Retinal pigment epithelial cell (primary cell): ENCODE measurements at regions not wholly inside any gene's neighbourhood (a gene's known extent, or its start where the extent isn't known, plus 50 kb on each side); places are given as distances from the start of the nearest gene placed in this dataset.

ENCODE experiments used
- DNase-seq: peaks from one replicate; pipeline ENCODE4 v3.0.0-alpha.2; 2010; ENCODE audit warnings: low read depth
- H3K4me3 ChIP-seq: 2 replicates; pipeline ENCODE4 v1.5.1; 2011; ENCODE audit warnings: mild to moderate bottlenecking, low read length, control low read depth, moderate library complexity
- TF ChIP-seq, protein P1 (sequence below): conservative IDR thresholded peaks from 2 replicates; pipeline ENCODE4 v1.5.1; 2011; ENCODE audit warnings: low read depth, low read length, control low read depth, inconsistent platforms

DNA sequence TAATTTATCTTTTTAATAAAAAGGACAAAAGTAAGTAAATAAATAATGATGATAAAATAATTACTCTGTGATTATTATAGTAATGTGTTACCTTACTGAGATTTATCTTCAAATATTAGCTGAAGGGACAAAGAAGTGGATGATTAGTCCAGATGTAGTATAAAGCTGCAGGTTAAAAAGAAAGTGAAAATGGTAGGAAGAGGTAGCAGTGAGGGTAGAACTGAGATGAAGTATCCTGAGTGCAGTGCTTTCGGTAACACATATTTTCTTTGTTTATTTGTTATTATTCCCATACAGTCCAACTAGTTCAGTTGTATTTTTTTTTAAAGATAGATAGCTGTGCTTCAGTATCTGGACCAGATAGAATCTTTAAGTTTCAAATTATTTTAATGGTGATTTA lies 1203.5 kb downstream of the NCAM2 start:
- no peak for DNase-seq
- H3K4me3 ChIP-seq: no peak overlapping the region
- TF ChIP-seq, protein P1, sequence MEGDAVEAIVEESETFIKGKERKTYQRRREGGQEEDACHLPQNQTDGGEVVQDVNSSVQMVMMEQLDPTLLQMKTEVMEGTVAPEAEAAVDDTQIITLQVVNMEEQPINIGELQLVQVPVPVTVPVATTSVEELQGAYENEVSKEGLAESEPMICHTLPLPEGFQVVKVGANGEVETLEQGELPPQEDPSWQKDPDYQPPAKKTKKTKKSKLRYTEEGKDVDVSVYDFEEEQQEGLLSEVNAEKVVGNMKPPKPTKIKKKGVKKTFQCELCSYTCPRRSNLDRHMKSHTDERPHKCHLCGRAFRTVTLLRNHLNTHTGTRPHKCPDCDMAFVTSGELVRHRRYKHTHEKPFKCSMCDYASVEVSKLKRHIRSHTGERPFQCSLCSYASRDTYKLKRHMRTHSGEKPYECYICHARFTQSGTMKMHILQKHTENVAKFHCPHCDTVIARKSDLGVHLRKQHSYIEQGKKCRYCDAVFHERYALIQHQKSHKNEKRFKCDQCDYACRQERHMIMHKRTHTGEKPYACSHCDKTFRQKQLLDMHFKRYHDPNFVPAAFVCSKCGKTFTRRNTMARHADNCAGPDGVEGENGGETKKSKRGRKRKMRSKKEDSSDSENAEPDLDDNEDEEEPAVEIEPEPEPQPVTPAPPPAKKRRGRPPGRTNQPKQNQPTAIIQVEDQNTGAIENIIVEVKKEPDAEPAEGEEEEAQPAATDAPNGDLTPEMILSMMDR: no peak

DNA sequence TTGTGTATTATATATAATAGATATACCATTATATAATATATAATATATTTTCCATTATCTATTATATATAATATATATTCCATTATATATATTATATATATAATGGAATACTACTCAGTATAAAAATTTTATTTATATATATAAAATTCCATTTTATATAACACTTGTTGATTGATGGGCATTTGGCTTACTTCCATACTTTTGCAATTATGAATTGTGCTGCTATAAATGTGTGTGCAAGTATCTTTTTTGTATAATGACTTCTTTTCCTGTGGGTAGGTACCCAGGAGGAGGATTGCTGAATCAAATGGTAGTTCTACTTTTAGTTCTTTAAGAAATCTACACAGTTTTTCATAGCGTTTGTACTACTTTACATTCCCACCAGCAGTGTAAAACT lies 1211.1 kb downstream of the NCAM2 start:
- TF ChIP-seq, protein P1: no peak
- no peak for DNase-seq
- no peak overlapping the region for H3K4me3 ChIP-seq

DNA sequence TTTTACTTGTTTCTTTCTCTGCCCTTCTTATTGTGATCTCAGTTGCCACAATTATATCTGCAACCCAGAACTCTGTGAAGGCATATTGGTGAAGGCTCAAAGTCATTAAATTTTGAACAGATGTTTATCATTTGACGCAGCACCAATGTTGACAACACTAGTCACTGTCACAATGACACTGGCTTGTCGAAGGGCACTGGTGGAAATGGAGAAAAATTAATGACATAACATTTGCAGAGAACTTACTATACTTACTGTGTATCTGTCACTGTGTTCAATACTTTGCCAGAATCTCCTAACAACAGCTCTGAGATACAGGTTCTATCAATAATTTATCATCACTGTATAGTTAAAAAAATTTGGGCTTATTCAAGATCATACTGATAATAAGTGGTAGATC lies 1213.7 kb downstream of the NCAM2 start:
- no peak for DNase-seq
- TF ChIP-seq, protein P1: no peak
- H3K4me3 ChIP-seq: no peak overlapping the region

DNA sequence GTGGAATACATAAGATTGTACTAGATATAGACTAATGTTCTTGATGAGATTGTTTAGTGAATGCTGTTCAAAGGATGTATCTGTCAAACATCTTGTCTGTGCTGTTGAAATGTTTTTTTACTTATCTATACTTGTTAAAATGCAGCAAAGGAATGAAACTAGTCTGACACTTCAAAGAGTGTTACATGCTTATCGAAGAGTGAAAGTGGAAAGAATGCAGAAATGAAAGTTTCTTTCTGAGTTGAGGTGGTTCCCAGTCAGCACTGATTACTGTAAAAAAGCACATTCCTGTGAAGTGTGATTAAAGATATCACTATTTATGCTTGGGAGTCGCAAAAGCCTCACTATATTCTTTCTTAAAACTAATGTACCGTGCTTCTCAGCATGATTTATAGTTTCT lies 1225.2 kb downstream of the NCAM2 start:
- H3K4me3 ChIP-seq: no peak overlapping the region

DNA sequence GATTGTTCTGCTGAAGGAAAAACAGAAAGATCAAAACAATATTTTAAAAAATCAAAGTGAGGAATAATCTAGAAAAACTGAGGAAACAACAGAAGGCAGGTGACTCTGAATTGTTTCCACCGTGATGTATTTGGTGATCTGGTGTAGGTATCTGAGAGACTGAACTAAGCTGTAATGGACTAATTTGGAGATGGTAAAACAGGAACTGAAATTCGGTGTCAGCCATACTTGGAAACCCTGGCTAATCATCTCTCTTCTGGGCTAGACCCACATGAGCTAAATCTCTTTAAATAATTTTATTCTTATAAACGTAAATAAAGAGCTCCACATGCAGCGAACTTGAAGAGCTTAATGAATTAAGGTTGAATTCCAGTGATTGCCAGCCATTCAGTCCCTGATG lies 1226.1 kb downstream of the NCAM2 start:
- H3K4me3 ChIP-seq: no peak overlapping the region

More for the DNA sequence above, 1225.2 kb downstream of the NCAM2 start:
- TF ChIP-seq, protein P1: no peak
- DNase-seq: peak; percentile 65

DNA sequence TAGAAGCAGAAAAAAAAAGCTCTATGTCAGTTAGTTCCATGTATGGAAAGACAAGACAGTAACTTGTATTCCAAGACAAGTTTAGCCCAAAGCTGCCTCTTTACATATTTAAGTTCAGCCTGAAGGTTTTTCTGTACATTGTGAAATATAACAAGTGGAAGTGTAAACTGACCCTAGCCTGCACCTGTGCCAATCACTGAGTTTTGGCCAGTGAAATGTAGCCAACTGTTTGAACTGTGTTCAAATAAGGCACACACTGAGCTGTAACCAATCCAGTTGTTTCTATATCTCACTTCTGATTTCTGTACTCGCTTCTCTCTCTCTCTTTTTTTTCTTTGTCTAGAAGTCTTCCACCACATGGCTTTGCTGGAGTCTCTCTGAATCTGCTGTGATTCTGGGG lies 1227.1 kb downstream of the NCAM2 start:
- TF ChIP-seq, protein P1: no peak
- no peak for DNase-seq
- no peak overlapping the region for H3K4me3 ChIP-seq

More for the DNA sequence above, 1226.1 kb downstream of the NCAM2 start:
- TF ChIP-seq, protein P1: no peak
- DNase-seq: no peak

DNA sequence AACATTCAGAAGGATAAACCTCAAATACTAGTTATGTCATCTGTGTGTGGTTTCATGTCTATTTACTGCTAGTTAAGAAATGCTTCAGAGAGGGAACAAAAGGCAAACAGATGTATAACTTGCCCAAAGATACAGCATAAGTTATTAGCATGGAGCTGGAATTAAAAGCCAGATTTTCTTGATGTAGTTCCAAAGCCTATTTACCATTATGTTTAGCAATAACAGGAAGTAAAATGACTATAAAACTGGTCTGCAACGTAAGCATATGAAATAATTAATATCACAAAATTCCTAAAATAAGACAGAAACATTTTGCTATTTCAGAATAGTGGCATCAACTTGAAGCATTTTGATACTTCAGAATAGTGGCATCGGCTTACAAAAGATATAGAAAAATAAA lies 1232.8 kb downstream of the NCAM2 start:
- no peak for DNase-seq
- no peak overlapping the region for H3K4me3 ChIP-seq
- TF ChIP-seq, protein P1: no peak
